ENCODE measurements at regions not wholly inside any gene's neighbourhood (a gene's known extent, or its start where the extent isn't known, plus 50 kb on each side); places are given as distances from the start of the nearest gene placed in this dataset.

GRCh38 chr4:56213543-56213942 lies 173.7 kb downstream of the AASDH start:
- ATAC-seq, result no peak
- intact Hi-C loops (cut with DNase I), result loop anchor here (10.0 kb wide), 1 partner anchor 1789 kb away; no protein-coding TSS in a partner anchor
- no peak for DNase-seq (ENCODE audit: low spot score)

- DNase-seq (ENCODE audit: low spot score), result no peak
- intact Hi-C loops (cut with DNase I), result loop anchor here (10.0 kb wide), 1 partner anchor 1788 kb away; no protein-coding TSS in a partner anchor
- ATAC-seq, result no peak
Measured at GRCh38 chr4:56212774-56213173, 174.5 kb downstream of the AASDH start.

GRCh38 chr4:56211202-56211601 lies 176.1 kb downstream of the AASDH start:
- no peak for DNase-seq (ENCODE audit: low spot score)
- no peak for ATAC-seq
- intact Hi-C loops (cut with DNase I), result loop anchor here (10.0 kb wide), 1 partner anchor 1786 kb away; no protein-coding TSS in a partner anchor

- ATAC-seq (no peak), DNase-seq (ENCODE audit: low spot score) (no peak)
- intact Hi-C loops (cut with DNase I), result loop anchor here (10.0 kb wide), 1 partner anchor 1786 kb away; no protein-coding TSS in a partner anchor
Measured at GRCh38 chr4:56210397-56210796, 176.9 kb downstream of the AASDH start.

- intact Hi-C loops (cut with DNase I), result loop anchor here (10.0 kb wide), 1 partner anchor 1785 kb away; no protein-coding TSS in a partner anchor
- ATAC-seq (no peak), DNase-seq (ENCODE audit: low spot score) (no peak)
Measured at GRCh38 chr4:56209767-56210166, 177.5 kb downstream of the AASDH start.

GRCh38 chr4:56208103-56208502 lies 179.2 kb downstream of the AASDH start:
- intact Hi-C loops (cut with DNase I), result no loop called here
- ATAC-seq (no peak), DNase-seq (ENCODE audit: low spot score) (no peak)

- intact Hi-C loops (cut with DNase I), result no loop called here
- DNase-seq (ENCODE audit: low spot score), result no peak
- ATAC-seq, result no peak
Measured at GRCh38 chr4:56206258-56206657, 181.0 kb downstream of the AASDH start.

GRCh38 chr4:56200275-56200674 lies 187.0 kb downstream of the AASDH start:
- DNase-seq (ENCODE audit: low spot score), result no peak
- ATAC-seq, result no peak
- intact Hi-C loops (cut with DNase I), result no loop called here

- intact Hi-C loops (cut with DNase I), result loop anchor here (1.0 kb wide), 1 partner anchor 9 kb away; no protein-coding TSS in a partner anchor
- DNase-seq (ENCODE audit: low spot score) (no peak), ATAC-seq (no peak)
Measured at GRCh38 chr4:56198265-56198664, 189.0 kb downstream of the AASDH start.

GRCh38 chr4:56197387-56197786 lies 189.9 kb downstream of the AASDH start:
- no peak for ATAC-seq
- no peak for DNase-seq (ENCODE audit: low spot score)
- intact Hi-C loops (cut with DNase I), result no loop called here

GRCh38 chr4:56195025-56195424 lies 192.3 kb downstream of the AASDH start:
- intact Hi-C loops (cut with DNase I), result no loop called here
- DNase-seq (ENCODE audit: low spot score) (no peak), ATAC-seq (no peak)

- ATAC-seq, result no peak
- intact Hi-C loops (cut with DNase I), result no loop called here
- DNase-seq (ENCODE audit: low spot score), result no peak
Measured at GRCh38 chr4:56191534-56191933, 195.8 kb downstream of the AASDH start.

- intact Hi-C loops (cut with DNase I), result no loop called here
- peak; percentile 32 for ATAC-seq
- DNase-seq (ENCODE audit: low spot score), result no peak
Measured at GRCh38 chr4:56187688-56188087, 199.6 kb downstream of the AASDH start.

- DNase-seq (ENCODE audit: low spot score) (no peak), ATAC-seq (no peak)
- intact Hi-C loops (cut with DNase I), result no loop called here
Measured at GRCh38 chr4:56186808-56187523, 200.3 kb downstream of the AASDH start.

GRCh38 chr4:56185901-56186300 lies 201.4 kb downstream of the AASDH start:
- intact Hi-C loops (cut with DNase I), result no loop called here
- ATAC-seq (no peak), DNase-seq (ENCODE audit: low spot score) (no peak)

- ATAC-seq (no peak), DNase-seq (ENCODE audit: low spot score) (no peak)
- intact Hi-C loops (cut with DNase I), result no loop called here
Measured at GRCh38 chr4:56184214-56184613, 203.1 kb downstream of the AASDH start.

- DNase-seq (ENCODE audit: low spot score) (no peak), ATAC-seq (no peak)
- intact Hi-C loops (cut with DNase I), result no loop called here
Measured at GRCh38 chr4:56183344-56183959, 203.8 kb downstream of the AASDH start.

GRCh38 chr4:56182356-56182755 lies 204.9 kb downstream of the AASDH start:
- ATAC-seq, result no peak
- no peak for DNase-seq (ENCODE audit: low spot score)
- intact Hi-C loops (cut with DNase I), result no loop called here

- intact Hi-C loops (cut with DNase I), result no loop called here
- ATAC-seq (no peak), DNase-seq (ENCODE audit: low spot score) (no peak)
Measured at GRCh38 chr4:56181140-56181953, 205.9 kb downstream of the AASDH start.

GRCh38 chr4:56169061-56169460 lies 218.2 kb downstream of the AASDH start:
- ATAC-seq (no peak), DNase-seq (ENCODE audit: low spot score) (no peak)
- intact Hi-C loops (cut with DNase I), result no loop called here
